Breast epithelium (tissue), 3 donors: ENCODE measurements at regions not wholly inside any gene's neighbourhood (a gene's known extent, or its start where the extent isn't known, plus 50 kb on each side); places are given as distances from the start of the nearest gene placed in this dataset.

Experiments
- POLR2A ChIP-seq: fragments of 450-650 bp; IDR thresholded peaks from one replicate; pipeline ENCODE4 v1.6.1; 2016; ENCODE audit warnings: antibody characterized with exemption, mild to moderate bottlenecking, moderate library complexity
- TF ChIP-seq, protein P1 (sequence below), 3 donors: fragments of 450-650 bp; IDR thresholded peaks; one replicate each; pipeline ENCODE4 v1.5.1; 2016 to 2017; ENCODE audit warnings: antibody characterized with exemption in 3 of 3, mild to moderate bottlenecking in 3 of 3, moderate library complexity in 3 of 3

DNA sequence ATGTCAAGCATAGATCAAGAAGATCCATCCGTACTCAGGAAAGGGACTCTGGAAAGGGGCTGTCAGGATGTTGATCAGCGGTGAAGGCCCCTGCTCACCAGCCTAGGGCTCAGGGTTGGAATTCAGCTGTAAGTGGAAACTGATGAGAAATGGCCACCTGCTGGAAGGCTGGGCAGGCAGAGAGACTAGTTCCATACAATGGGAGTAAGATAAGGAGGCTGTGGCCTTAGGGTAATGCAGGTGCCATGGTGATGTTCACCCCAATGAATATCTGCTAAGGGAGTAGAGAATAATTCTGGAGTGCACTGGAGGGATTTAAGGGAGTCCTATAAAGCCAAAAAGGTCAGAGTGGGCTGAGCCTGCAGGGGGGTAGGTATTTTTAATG lies 256.6 kb downstream of the CYRIA start:
- TF ChIP-seq, protein P1, sequence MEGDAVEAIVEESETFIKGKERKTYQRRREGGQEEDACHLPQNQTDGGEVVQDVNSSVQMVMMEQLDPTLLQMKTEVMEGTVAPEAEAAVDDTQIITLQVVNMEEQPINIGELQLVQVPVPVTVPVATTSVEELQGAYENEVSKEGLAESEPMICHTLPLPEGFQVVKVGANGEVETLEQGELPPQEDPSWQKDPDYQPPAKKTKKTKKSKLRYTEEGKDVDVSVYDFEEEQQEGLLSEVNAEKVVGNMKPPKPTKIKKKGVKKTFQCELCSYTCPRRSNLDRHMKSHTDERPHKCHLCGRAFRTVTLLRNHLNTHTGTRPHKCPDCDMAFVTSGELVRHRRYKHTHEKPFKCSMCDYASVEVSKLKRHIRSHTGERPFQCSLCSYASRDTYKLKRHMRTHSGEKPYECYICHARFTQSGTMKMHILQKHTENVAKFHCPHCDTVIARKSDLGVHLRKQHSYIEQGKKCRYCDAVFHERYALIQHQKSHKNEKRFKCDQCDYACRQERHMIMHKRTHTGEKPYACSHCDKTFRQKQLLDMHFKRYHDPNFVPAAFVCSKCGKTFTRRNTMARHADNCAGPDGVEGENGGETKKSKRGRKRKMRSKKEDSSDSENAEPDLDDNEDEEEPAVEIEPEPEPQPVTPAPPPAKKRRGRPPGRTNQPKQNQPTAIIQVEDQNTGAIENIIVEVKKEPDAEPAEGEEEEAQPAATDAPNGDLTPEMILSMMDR (IDR thresholded peaks at IDR 0.05): no peak
- no peak for TF ChIP-seq POLR2A
